ENCODE measurements at regions not wholly inside any gene's neighbourhood (a gene's known extent, or its start where the extent isn't known, plus 50 kb on each side); places are given as distances from the start of the nearest gene placed in this dataset.

GRCh38 chr17:45668316-45668715 is 115.8 kb upstream of the CRHR1 start:
- BruUV-seq (replicated peaks): no TSS peak
- H3K4me3 ChIP-seq (ENCODE audit: low read depth in 2 of 2, low read length in 2 of 2): no peak overlapping the region
- no peaks in the 10 kb centered on the region for H3K9me3 ChIP-seq (ENCODE audit: control insufficient read depth, insufficient read depth, low read depth, low read length)
- ATAC-seq (no peak), DNase-seq (ENCODE audit: low read depth, low spot score) (no peak)
- ChIA-PET POLR2A (no interaction called here), CTCF (no interaction called here)
- H3K27me3 ChIP-seq (ENCODE audit: control insufficient read depth, insufficient read depth, low read length): no peaks in the 10 kb centered on the region
- no peaks in the 10 kb centered on the region for H3K4me1 ChIP-seq (ENCODE audit: control insufficient read depth, insufficient read depth, low read length)
- in situ Hi-C loops (cut with HindIII; ENCODE audit: low pct_unique_long_range_greater_than_20kb, low sequenced_read_pairs): no loop called here
- no peaks in the 10 kb centered on the region for H3K36me3 ChIP-seq (ENCODE audit: control insufficient read depth, insufficient read depth, low read length)
- intact Hi-C loops (cut with micrococcal nuclease; ENCODE audit: unreplicated experiment): no loop called here
- no peak overlapping the region for H3K27ac ChIP-seq (ENCODE audit: low read length)
- TF ChIP-seq CTCF (IDR thresholded peaks at IDR 0.05) (no peak), POLR2AphosphoS5 (IDR thresholded peaks at IDR 0.05; ENCODE audit: low read depth, low read length) (no peak), SIN3A (IDR thresholded peaks at IDR 0.05; ENCODE audit: borderline replicate concordance, insufficient read depth, low read depth, low read length) (no peak), REST (IDR thresholded peaks at IDR 0.05; ENCODE audit: insufficient read depth in 1 of 2, low read depth in 2 of 2, low read length in 1 of 2) (no peak), TCF7L2 (IDR thresholded peaks at IDR 0.05; ENCODE audit: low read depth, low read length) (no peak)

GRCh38 chr17:45672301-45672700 is 111.8 kb upstream of the CRHR1 start:
- ChIA-PET CTCF (no interaction called here), POLR2A (no interaction called here)
- TF ChIP-seq TCF7L2 (IDR thresholded peaks at IDR 0.05; ENCODE audit: low read depth, low read length) (no peak), POLR2AphosphoS5 (IDR thresholded peaks at IDR 0.05; ENCODE audit: low read depth, low read length) (no peak), SIN3A (IDR thresholded peaks at IDR 0.05; ENCODE audit: borderline replicate concordance, insufficient read depth, low read depth, low read length) (no peak), REST (IDR thresholded peaks at IDR 0.05; ENCODE audit: insufficient read depth in 1 of 2, low read depth in 2 of 2, low read length in 1 of 2) (no peak), CTCF (IDR thresholded peaks at IDR 0.05) (no peak)
- Histone ChIP-seq H3K36me3 (ENCODE audit: control insufficient read depth, insufficient read depth, low read length) (no peaks in the 10 kb centered on the region), H3K27ac (ENCODE audit: low read length) (no peak overlapping the region), H3K9me3 (ENCODE audit: control insufficient read depth, insufficient read depth, low read depth, low read length) (no peaks in the 10 kb centered on the region), H3K4me1 (ENCODE audit: control insufficient read depth, insufficient read depth, low read length) (no peaks in the 10 kb centered on the region), H3K4me3 (ENCODE audit: low read depth in 2 of 2, low read length in 2 of 2) (no peak overlapping the region), H3K27me3 (ENCODE audit: control insufficient read depth, insufficient read depth, low read length) (no peaks in the 10 kb centered on the region)
- in situ Hi-C loops (cut with HindIII; ENCODE audit: low pct_unique_long_range_greater_than_20kb, low sequenced_read_pairs) (no loop called here), intact Hi-C loops (cut with micrococcal nuclease; ENCODE audit: unreplicated experiment) (no loop called here)
- ATAC-seq: no peak
- no TSS peak for BruUV-seq (replicated peaks)
- no peak for DNase-seq (ENCODE audit: low read depth, low spot score)

All from Panc1 (cell line).